SK-N-SH treated with all-trans-retinoic acid at 6 μM for 48 hours (cell line): ENCODE measurements at regions not wholly inside any gene's neighbourhood (a gene's known extent, or its start where the extent isn't known, plus 50 kb on each side); places are given as distances from the start of the nearest gene placed in this dataset.

ENCODE experiments used
- ATAC-seq: fragments of 200-7000 bp; cut with Tn5 transposase; 3 replicates; pipeline ENCODE4 v1.9.1; 2020; ENCODE audit warnings: mild to moderate bottlenecking, moderate library complexity
- ARNTL ChIP-seq: fragments of 450-650 bp; formaldehyde crosslinking; IDR thresholded peaks from 2 replicates; pipeline ENCODE4 v1.5.0; 2020; ENCODE audit warnings: low read depth, mild to moderate bottlenecking, moderate library complexity, borderline replicate concordance
- BACH2 ChIP-seq: fragments of 250-450 bp; sonication (Bioruptor Pico); IDR thresholded peaks from 2 replicates; pipeline ENCODE4 v1.9.0; 2021; ENCODE audit warnings: mild to moderate bottlenecking, borderline replicate concordance
- CREB5 ChIP-seq: fragments of 250-450 bp; sonication (Bioruptor Pico); IDR thresholded peaks from 2 replicates; pipeline ENCODE4 v1.5.1; 2020; ENCODE audit warnings: low read depth, mild to moderate bottlenecking, moderate library complexity
- CSDC2 ChIP-seq: fragments of 250-450 bp; sonication (Bioruptor Pico); IDR thresholded peaks from 2 replicates; pipeline ENCODE4 v1.5.0; 2020; ENCODE audit warnings: mild to moderate bottlenecking, moderate library complexity
- CSRNP3 ChIP-seq: fragments of 250-450 bp; sonication (Bioruptor Pico); IDR thresholded peaks from 2 replicates; pipeline ENCODE4 v1.5.1; 2021; ENCODE audit warnings: mild to moderate bottlenecking, moderate library complexity
- ESRRG ChIP-seq: fragments of 250-450 bp; sonication (Bioruptor Pico); IDR thresholded peaks from 2 replicates; pipeline ENCODE4 v1.6.1; 2021; ENCODE audit warnings: mild to moderate bottlenecking
- GLIS3 ChIP-seq: fragments of 250-450 bp; sonication (Bioruptor Pico); IDR thresholded peaks from 2 replicates; pipeline ENCODE4 v1.5.0; 2020; ENCODE audit warnings: mild to moderate bottlenecking, moderate library complexity
- ISL1 ChIP-seq: fragments of 250-450 bp; sonication (Bioruptor Pico); IDR thresholded peaks from 2 replicates; pipeline ENCODE4 v2.1.2; 2022; ENCODE audit warnings: mild to moderate bottlenecking, moderate library complexity
- OSR1 ChIP-seq: fragments of 250-450 bp; sonication (Bioruptor Pico); IDR thresholded peaks from 2 replicates; pipeline ENCODE4 v1.8.0; 2022; ENCODE audit warnings: moderate library complexity, mild to moderate bottlenecking, inconsistent platforms
- PATZ1 ChIP-seq: fragments of 250-450 bp; sonication (Bioruptor Pico); IDR thresholded peaks from 2 replicates; pipeline ENCODE4 v1.8.0; 2020; ENCODE audit warnings: mild to moderate bottlenecking, moderate library complexity, borderline replicate concordance
- POU6F1 ChIP-seq: fragments of 250-450 bp; sonication (Bioruptor Pico); IDR thresholded peaks from 2 replicates; pipeline ENCODE4 v1.8.0; 2021; ENCODE audit warnings: low read depth, mild to moderate bottlenecking, moderate library complexity, borderline replicate concordance
- PPARA ChIP-seq: fragments of 250-450 bp; sonication (Bioruptor Pico); IDR thresholded peaks from 2 replicates; pipeline ENCODE4 v1.5.0; 2020; ENCODE audit warnings: mild to moderate bottlenecking, borderline replicate concordance
- SNAI2 ChIP-seq: fragments of 250-450 bp; sonication (Bioruptor Pico); IDR thresholded peaks from 2 replicates; pipeline ENCODE4 v1.5.0; 2020; ENCODE audit warnings: mild to moderate bottlenecking, moderate library complexity
- TCF4 ChIP-seq: fragments of 250-450 bp; sonication (Bioruptor Pico); IDR thresholded peaks from 2 replicates; pipeline ENCODE4 v1.8.0; 2021; ENCODE audit warnings: mild to moderate bottlenecking, moderate library complexity, borderline replicate concordance
- TOX ChIP-seq: fragments of 250-450 bp; sonication (Bioruptor Pico); IDR thresholded peaks from 2 replicates; pipeline ENCODE4 v1.8.0; 2021; ENCODE audit warnings: mild to moderate bottlenecking, moderate library complexity, borderline replicate concordance
- TSHZ2 ChIP-seq: fragments of 250-450 bp; sonication (Bioruptor Pico); IDR thresholded peaks from 2 replicates; pipeline ENCODE4 v1.5.0; 2020; ENCODE audit warnings: mild to moderate bottlenecking, moderate library complexity
- ZC3H10 ChIP-seq: fragments of 250-450 bp; sonication (Bioruptor Pico); IDR thresholded peaks from 2 replicates; pipeline ENCODE4 v1.5.1; 2021; ENCODE audit warnings: mild to moderate bottlenecking, moderate library complexity
- ZFP3 ChIP-seq: fragments of 250-450 bp; sonication (Bioruptor Pico); IDR thresholded peaks from 2 replicates; pipeline ENCODE4 v1.5.0; 2020; ENCODE audit warnings: mild to moderate bottlenecking, moderate library complexity
- ZFP30 ChIP-seq: fragments of 450-650 bp; formaldehyde crosslinking; IDR thresholded peaks from 2 replicates; pipeline ENCODE4 v1.5.0; 2022; ENCODE audit warnings: mild to moderate bottlenecking, moderate library complexity
- ZNF565 ChIP-seq: fragments of 450-650 bp; formaldehyde crosslinking; conservative IDR thresholded peaks from 2 replicates; pipeline ENCODE4 v1.5.0; 2020; ENCODE audit warnings: low read depth, mild to moderate bottlenecking, moderate library complexity
- ZNF70 ChIP-seq: fragments of 450-650 bp; formaldehyde crosslinking; IDR thresholded peaks from 2 replicates; pipeline ENCODE4 v1.5.0; 2020; ENCODE audit warnings: mild to moderate bottlenecking, moderate library complexity
- ZNF8 ChIP-seq: fragments of 450-650 bp; formaldehyde crosslinking; IDR thresholded peaks from 2 replicates; pipeline ENCODE4 v1.5.0; 2020; ENCODE audit warnings: mild to moderate bottlenecking, moderate library complexity

- TF ChIP-seq SNAI2 = no peak
- TF ChIP-seq PPARA (CRISPR knock-in tag) = no peak
These were observed 146.5 kb upstream of the DTNBP1 start (continued) for GRCh38 chr6:15809367-15809766.

- ATAC-seq = no peak
- TF ChIP-seq POU6F1 (CRISPR knock-in tag) (no peak), CSDC2 (no peak), ZNF70 (no peak), TCF4 (no peak), ISL1 (CRISPR knock-in tag) (no peak), SNAI2 (no peak), TSHZ2 (CRISPR knock-in tag) (no peak), ARNTL (no peak), ZC3H10 (CRISPR knock-in tag) (no peak), ESRRG (CRISPR knock-in tag) (no peak), CSRNP3 (CRISPR knock-in tag) (no peak), BACH2 (CRISPR knock-in tag) (no peak), ZNF8 (CRISPR knock-in tag) (no peak), OSR1 (CRISPR knock-in tag) (no peak), TOX (CRISPR knock-in tag) (no peak), ZFP3 (CRISPR knock-in tag) (no peak), GLIS3 (CRISPR knock-in tag) (no peak), ZFP30 (CRISPR knock-in tag) (no peak)
These were observed 141.6 kb upstream of the DTNBP1 start for GRCh38 chr6:15804164-15805154.

- ATAC-seq = no peak
These were observed 139.6 kb upstream of the DTNBP1 start for GRCh38 chr6:15802466-15802865.

GRCh38 chr6:15801912-15802311 is 139.1 kb upstream of the DTNBP1 start:
- no peak for ATAC-seq
- TF ChIP-seq TCF4 = no peak
- TF ChIP-seq ZFP3 (CRISPR knock-in tag) = no peak
- no peak for TF ChIP-seq TOX (CRISPR knock-in tag)
- TF ChIP-seq ZNF565 = no peak
- TF ChIP-seq CSDC2 = no peak

More at GRCh38 chr6:15802466-15802865, 139.6 kb upstream of the DTNBP1 start:
- TF ChIP-seq CSDC2 = no peak

GRCh38 chr6:15800841-15801617 is 138.2 kb upstream of the DTNBP1 start:
- no peak for ATAC-seq

More at GRCh38 chr6:15800841-15801617, 138.2 kb upstream of the DTNBP1 start:
- TF ChIP-seq PATZ1 (CRISPR knock-in tag) (no peak), CREB5 (CRISPR knock-in tag) (no peak), TCF4 (no peak), ZNF8 (CRISPR knock-in tag) (no peak)
- TF ChIP-seq, all 23 proteins: peak for 0
